HUES64 (cell line): ENCODE measurements at regions not wholly inside any gene's neighbourhood (a gene's known extent, or its start where the extent isn't known, plus 50 kb on each side); places are given as distances from the start of the nearest gene placed in this dataset.

Source experiments
- H3K27ac ChIP-seq: 2 replicates; pipeline ENCODE4 v1.7.0; 2013; ENCODE audit warnings: low read depth, low read length, inconsistent platforms
- H3K27me3 ChIP-seq: 2 replicates; pipeline ENCODE4 v1.6.1; 2013; ENCODE audit warnings: mild to moderate bottlenecking, low read length; ENCODE audit not compliant: insufficient read depth
- H3K36me3 ChIP-seq: 2 replicates; pipeline ENCODE4 v1.6.1; 2013; ENCODE audit warnings: mild to moderate bottlenecking, low read length; ENCODE audit not compliant: insufficient read depth
- H3K4me1 ChIP-seq: 2 replicates; pipeline ENCODE4 v1.6.1; 2013; ENCODE audit warnings: mild to moderate bottlenecking, low read length, moderate library complexity; ENCODE audit not compliant: insufficient read depth
- H3K4me3 ChIP-seq: 2 replicates; pipeline ENCODE4 v1.5.1; 2013; ENCODE audit warnings: mild to moderate bottlenecking, low read length, moderate library complexity
- H3K9ac ChIP-seq: 2 replicates; pipeline ENCODE4 v1.6.1; 2013; ENCODE audit warnings: mild to moderate bottlenecking, low read depth, low read length
- H3K9me3 ChIP-seq: 2 replicates; pipeline ENCODE4 v1.6.1; 2013; ENCODE audit warnings: low read depth, low read length; ENCODE audit not compliant: insufficient read depth
- WGBS: fragments of 150-250, 120-280 bp; methylation state at CpG from one replicate; pipeline ENCODE4 v1.1.7; 2013; ENCODE audit warnings: missing lambda C conversion rate; 5-methylcytosine and 5-hydroxymethylcytosine counted together

DNA sequence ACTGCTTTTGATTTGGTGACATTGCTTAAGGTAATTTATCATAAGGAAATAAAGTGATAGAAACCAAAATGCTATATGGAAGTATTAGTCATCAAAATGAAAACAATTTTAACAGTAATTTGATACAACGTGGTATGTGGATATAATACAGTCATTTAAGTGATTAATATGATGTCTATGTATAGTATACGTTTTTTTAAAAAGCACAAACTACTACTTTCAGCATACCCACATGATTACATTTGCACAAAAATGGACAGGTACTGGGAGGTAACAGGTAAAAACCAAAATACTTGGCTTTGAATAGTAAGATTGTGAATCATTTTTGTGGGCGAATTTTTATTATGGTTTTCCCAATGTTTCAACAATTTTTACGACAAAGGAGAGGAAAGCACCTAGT lies 97.6 kb downstream of the OGFRL1 start:
- Histone ChIP-seq H3K27ac (no peak overlapping the region), H3K9ac (no peak overlapping the region), H3K4me1 (peaks cover 41% of the 10 kb centered on the region), H3K4me3 (no peak overlapping the region), H3K27me3 (no peaks in the 10 kb centered on the region), H3K36me3 (no peaks in the 10 kb centered on the region), H3K9me3 (no peaks in the 10 kb centered on the region)
- 94% methylated on average over 2 of the region's 4 CpGs for WGBS

GRCh38 chr6:71387179-71387578 lies 98.6 kb downstream of the OGFRL1 start:
- no peaks in the 10 kb centered on the region for H3K27me3 ChIP-seq
- no peaks in the 10 kb centered on the region for H3K9me3 ChIP-seq
- H3K4me3 ChIP-seq: no peak overlapping the region
- peak overlapping the region; percentile 22; the same call in 1 of the 2 replicates for H3K9ac ChIP-seq
- H3K4me1 ChIP-seq: peaks cover 41% of the 10 kb centered on the region
- H3K36me3 ChIP-seq: no peaks in the 10 kb centered on the region
- no peak overlapping the region for H3K27ac ChIP-seq

DNA sequence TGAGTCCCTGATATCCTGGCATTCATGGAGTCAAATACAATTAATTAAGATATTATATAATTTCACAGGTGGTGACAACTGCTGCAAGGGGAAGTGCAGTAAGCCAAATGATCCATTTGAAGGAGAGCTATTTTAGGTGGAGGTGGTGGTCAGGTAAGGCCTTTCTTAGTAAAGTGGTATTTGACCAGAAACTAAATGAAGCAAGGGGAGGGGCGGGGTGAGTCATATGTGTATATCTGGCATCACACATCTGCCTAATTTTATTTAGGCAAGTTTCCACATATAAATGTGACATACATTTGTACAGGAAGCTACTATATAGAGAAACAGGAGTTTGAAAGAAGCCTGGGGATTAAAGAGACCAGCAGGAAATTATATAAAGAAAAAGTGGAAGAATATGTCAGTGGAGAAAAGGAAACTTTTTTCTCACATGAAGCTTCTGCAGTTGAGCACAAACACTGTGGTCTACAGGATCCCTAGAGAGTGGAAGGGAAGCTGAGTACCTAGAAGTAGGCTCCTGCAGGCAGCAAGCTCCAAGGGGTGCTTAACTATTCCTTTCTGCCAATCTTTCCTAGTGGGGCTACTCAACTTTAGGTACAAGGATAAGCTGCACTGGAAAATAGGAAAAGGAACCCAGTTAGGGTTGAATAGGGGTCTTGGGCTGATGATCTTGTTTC lies 99.6 kb downstream of the OGFRL1 start:
- whole genome bisulfite sequencing: no CpG with 5 or more reads among the region's 1 CpG
- Histone ChIP-seq H3K27ac (no peak overlapping the region), H3K4me3 (no peak overlapping the region), H3K4me1 (peaks cover 41% of the 10 kb centered on the region), H3K9me3 (no peaks in the 10 kb centered on the region), H3K36me3 (no peaks in the 10 kb centered on the region), H3K9ac (no peak overlapping the region), H3K27me3 (no peaks in the 10 kb centered on the region)

DNA sequence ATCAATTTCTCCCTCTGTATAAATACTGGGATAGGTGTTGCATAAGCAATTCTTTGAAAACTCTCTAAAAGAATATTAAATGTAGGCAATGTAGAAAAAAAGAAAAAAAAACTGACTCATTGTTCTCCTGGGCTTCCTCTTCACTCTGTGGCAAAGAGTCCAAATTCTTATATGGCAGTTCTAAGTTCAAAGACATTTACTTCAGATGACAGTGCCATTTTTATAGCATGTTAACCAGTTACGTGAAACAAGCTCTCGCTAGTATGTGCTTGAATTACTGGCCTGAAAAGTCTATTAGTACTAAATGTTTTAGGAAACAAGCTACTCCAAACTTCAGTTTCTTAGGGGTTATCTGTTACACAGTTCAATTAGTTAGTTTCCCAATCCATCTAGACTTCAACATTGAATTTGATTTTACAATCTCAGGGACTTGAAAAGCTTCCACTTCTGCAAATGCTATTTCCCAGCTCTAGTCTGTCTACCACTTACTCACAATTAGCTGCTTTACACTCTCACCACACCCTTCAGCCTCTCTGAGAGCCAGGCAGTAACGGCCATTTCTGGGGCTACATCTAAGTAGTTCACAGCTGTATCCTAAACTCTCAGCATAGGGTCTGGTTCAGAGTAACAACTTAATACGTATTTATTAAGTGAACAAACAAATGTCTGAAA lies 100.4 kb downstream of the OGFRL1 start:
- H3K4me1 ChIP-seq: peaks cover 40% of the 10 kb centered on the region
- no peak overlapping the region for H3K27ac ChIP-seq
- no peaks in the 10 kb centered on the region for H3K27me3 ChIP-seq
- H3K9me3 ChIP-seq: no peaks in the 10 kb centered on the region
- H3K36me3 ChIP-seq: peaks cover under 1% of the 10 kb centered on the region; the same call in 1 of the 2 replicates
- 75% methylated on average over 4 of the region's 4 CpGs for WGBS
- H3K4me3 ChIP-seq: no peak overlapping the region
- no peak overlapping the region for H3K9ac ChIP-seq

GRCh38 chr6:71391126-71391525 lies 102.5 kb downstream of the OGFRL1 start:
- Histone ChIP-seq H3K27ac (no peak overlapping the region), H3K9me3 (no peaks in the 10 kb centered on the region), H3K27me3 (no peaks in the 10 kb centered on the region), H3K9ac (no peak overlapping the region), H3K4me1 (peaks cover 33% of the 10 kb centered on the region), H3K4me3 (no peak overlapping the region), H3K36me3 (peaks cover 3% of the 10 kb centered on the region; the same call in 1 of the 2 replicates)
- WGBS: no CpG with 5 or more reads among the region's 1 CpG

GRCh38 chr6:71392276-71392675 lies 103.7 kb downstream of the OGFRL1 start:
- no peak overlapping the region for H3K9ac ChIP-seq
- peaks cover 22% of the 10 kb centered on the region for H3K4me1 ChIP-seq
- no CpG with 5 or more reads among the region's 1 CpG for WGBS
- H3K36me3 ChIP-seq: peaks cover 3% of the 10 kb centered on the region; the same call in 1 of the 2 replicates
- no peak overlapping the region for H3K27ac ChIP-seq
- no peaks in the 10 kb centered on the region for H3K9me3 ChIP-seq
- no peak overlapping the region for H3K4me3 ChIP-seq
- H3K27me3 ChIP-seq: no peaks in the 10 kb centered on the region

- Histone ChIP-seq H3K4me1 (peaks cover 12% of the 10 kb centered on the region), H3K27ac (no peak overlapping the region), H3K36me3 (peaks cover 3% of the 10 kb centered on the region; the same call in 1 of the 2 replicates), H3K9ac (no peak overlapping the region), H3K27me3 (no peaks in the 10 kb centered on the region), H3K4me3 (no peak overlapping the region), H3K9me3 (no peaks in the 10 kb centered on the region)
- no CpG with 5 or more reads among the region's 1 CpG for WGBS
Measured at GRCh38 chr6:71393471-71393870, 104.9 kb downstream of the OGFRL1 start.

GRCh38 chr6:71393981-71394432 lies 105.4 kb downstream of the OGFRL1 start:
- WGBS: 100% methylated on average over 1 of the region's 1 CpG
- peaks cover 12% of the 10 kb centered on the region for H3K4me1 ChIP-seq

GRCh38 chr6:71394926-71395325 lies 106.3 kb downstream of the OGFRL1 start:
- H3K27me3 ChIP-seq: no peaks in the 10 kb centered on the region
- WGBS: 83% methylated on average over 2 of the region's 2 CpGs
- H3K4me1 ChIP-seq: peaks cover 15% of the 10 kb centered on the region

More at GRCh38 chr6:71393981-71394432, 105.4 kb downstream of the OGFRL1 start:
- Histone ChIP-seq H3K27me3 (no peaks in the 10 kb centered on the region), H3K36me3 (peaks cover 3% of the 10 kb centered on the region; the same call in 1 of the 2 replicates), H3K9ac (no peak overlapping the region), H3K27ac (no peak overlapping the region), H3K9me3 (no peaks in the 10 kb centered on the region), H3K4me3 (no peak overlapping the region)

DNA sequence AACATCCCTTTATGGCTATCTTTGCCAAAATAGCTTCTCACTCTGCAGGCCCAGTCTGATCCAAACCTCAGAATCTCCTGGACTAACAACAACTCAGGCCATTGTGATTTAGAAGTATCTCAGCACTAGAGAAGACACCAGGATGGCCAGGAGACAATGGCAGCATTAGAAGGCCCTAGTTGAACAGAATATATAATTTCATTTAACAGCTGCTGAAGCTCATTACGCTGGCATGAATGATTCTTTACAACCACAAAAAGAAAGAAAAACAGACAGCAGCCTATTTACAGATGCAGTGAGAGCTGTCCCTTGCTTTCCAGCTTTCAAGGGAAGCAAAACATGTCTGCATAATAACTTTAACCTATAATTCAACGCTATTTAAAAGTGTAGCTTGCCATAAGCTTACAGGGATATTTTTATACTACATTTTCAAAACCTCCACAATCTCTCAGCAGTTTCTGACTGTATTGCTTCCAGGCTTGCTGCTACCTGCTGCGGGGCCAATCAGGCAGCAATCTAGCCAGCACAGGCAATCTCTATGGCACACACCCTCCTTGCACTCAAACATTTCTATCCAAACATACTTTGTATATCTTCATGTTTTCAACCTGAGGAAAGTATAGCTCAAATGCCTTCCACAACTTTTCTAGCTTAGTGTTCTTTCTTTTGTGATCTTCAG lies 107.3 kb downstream of the OGFRL1 start:
- Histone ChIP-seq H3K9me3 (no peaks in the 10 kb centered on the region), H3K9ac (no peak overlapping the region), H3K27me3 (no peaks in the 10 kb centered on the region), H3K4me1 (peaks cover 10% of the 10 kb centered on the region), H3K36me3 (peaks cover 3% of the 10 kb centered on the region; the same call in 1 of the 2 replicates), H3K4me3 (no peak overlapping the region), H3K27ac (no peak overlapping the region)
- WGBS: 97% methylated on average over 3 of the region's 3 CpGs

More at GRCh38 chr6:71394926-71395325, 106.3 kb downstream of the OGFRL1 start:
- H3K36me3 ChIP-seq: peaks cover 3% of the 10 kb centered on the region; the same call in 1 of the 2 replicates
- no peak overlapping the region for H3K27ac ChIP-seq
- no peak overlapping the region for H3K9ac ChIP-seq
- no peaks in the 10 kb centered on the region for H3K9me3 ChIP-seq
- no peak overlapping the region for H3K4me3 ChIP-seq

DNA sequence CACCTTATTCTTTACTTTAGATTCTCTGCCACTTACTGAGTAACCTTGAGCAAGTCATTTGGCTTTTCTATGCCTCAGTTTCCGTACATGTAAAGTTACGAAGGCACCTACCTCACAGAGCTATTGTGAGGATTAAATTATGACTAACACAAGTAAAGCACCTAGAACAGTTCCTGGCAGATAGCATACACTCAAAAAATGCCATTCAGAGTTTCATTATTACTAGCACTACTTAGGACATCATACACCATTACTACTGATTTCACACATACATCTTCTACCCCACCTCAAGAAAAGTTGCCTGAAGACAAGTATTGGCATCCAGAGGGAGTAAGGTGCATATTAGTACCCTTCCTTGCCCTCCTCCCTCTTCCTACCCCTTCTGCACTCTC lies 107.8 kb downstream of the OGFRL1 start:
- Histone ChIP-seq H3K9ac (no peak overlapping the region), H3K27ac (no peak overlapping the region), H3K4me1 (0 out of 2 replicates have a peak, but pooled peaks cover 7% of the 10 kb centered on the region), H3K27me3 (no peaks in the 10 kb centered on the region), H3K4me3 (no peak overlapping the region), H3K9me3 (no peaks in the 10 kb centered on the region), H3K36me3 (peaks cover 3% of the 10 kb centered on the region; the same call in 1 of the 2 replicates)
- WGBS: 100% methylated on average over 2 of the region's 2 CpGs
